Motor neuron (in vitro differentiated cells): ENCODE measurements at regions not wholly inside any gene's neighbourhood (a gene's known extent, or its start where the extent isn't known, plus 50 kb on each side); places are given as distances from the start of the nearest gene placed in this dataset.
A peak's percentile ranks its signal among the peaks of the same experiment; 100 is the strongest.
"Not testable (repeated sequence)": the region's sequence is repeated elsewhere in the genome, so short reads cannot be mapped to it uniquely, and the experiment has no call there.

ENCODE experiments used
- ATAC-seq, 8 experiments: fragments of 200-7000 bp; cut with Tn5 transposase; replicated peaks in 6 of 8; 2 replicates each; pipeline ENCODE4 v1.8.0; 2021; ENCODE audit warnings: mild to moderate bottlenecking in 8 of 8, moderate library complexity in 8 of 8
- H3K27ac ChIP-seq, 2 donors: fragments of 250-450 bp; sonication (Bioruptor Pico); 2 replicates each; pipeline ENCODE4 v1.9.0; 2021; ENCODE audit warnings: antibody characterized with exemption in 2 of 2, mild to moderate bottlenecking in 2 of 2, moderate library complexity in 1 of 2
- H3K4me1 ChIP-seq, 2 donors: fragments of 250-450 bp; sonication (Bioruptor Pico); replicated peaks in 1 of 2; 2 replicates each; pipeline ENCODE4 v1.6.1; 2021; ENCODE audit warnings: antibody characterized with exemption in 2 of 2, mild to moderate bottlenecking in 2 of 2, moderate library complexity in 1 of 2
- H3K4me3 ChIP-seq, 5 donors: fragments of 250-450 bp; sonication (Bioruptor Pico); 2 replicates each; pipeline ENCODE4 v1.9.0; 2021; ENCODE audit warnings: antibody characterized with exemption in 5 of 5, mild to moderate bottlenecking in 5 of 5, moderate library complexity in 4 of 5
- WGBS, 10 experiments: fragments of 450-650 bp; shearing (Covaris generic); methylation state at CpG; one replicate each; pipeline ENCODE4 v1.0.0; 2022; 5-methylcytosine and 5-hydroxymethylcytosine counted together
- in situ Hi-C, 9 experiments: fragments of 400-800 bp; cut with MboI; loops; one replicate each; pipeline ENCODE4 v1.15.0; 2021; ENCODE audit warnings: low sequenced_read_pairs in 9 of 9, low pct_unique_long_range_greater_than_20kb in 2 of 9; ENCODE audit not compliant: unreplicated experiment in 9 of 9

- H3K4me3 ChIP-seq, H3K27ac ChIP-seq, H3K4me1 ChIP-seq, ATAC-seq, in situ Hi-C loops: not testable (repeated sequence)
- 80 to 100% (median 93%) methylated on average over 1 to 5 of the region's 6 CpGs; no CpG with 5 or more reads in 3 of the 10 experiments for WGBS, 10 experiments
These were observed 307.4 kb upstream of the TBX18 start for GRCh38 chr6:85071845-85072244.

- Histone ChIP-seq H3K27ac (no peak overlapping the region), H3K4me1 (no peaks in the 10 kb centered on the region), H3K4me3 (no peak overlapping the region)
- no peak for ATAC-seq
- 69 to 100% (median 100%) methylated on average over 1 of the region's 1 CpG; no CpG with 5 or more reads in 4 of the 10 experiments for WGBS, 10 experiments
- in situ Hi-C loops, result no loop called here
These were observed 305.2 kb upstream of the TBX18 start for GRCh38 chr6:85069577-85069976.

GRCh38 chr6:85068221-85068620 lies 303.8 kb upstream of the TBX18 start:
- in situ Hi-C loops, result no loop called here
- ATAC-seq, result peak in 1 of 8 experiments; percentile 58
- Histone ChIP-seq H3K4me1 (no peaks in the 10 kb centered on the region), H3K27ac (no peak overlapping the region), H3K4me3 (no peak overlapping the region)
- 17 to 100% (median 84%) methylated on average over 1 to 2 of the region's 2 CpGs; no CpG with 5 or more reads in 1 of the 10 experiments for WGBS, 10 experiments

- no peak for ATAC-seq
- Histone ChIP-seq H3K27ac (no peak overlapping the region), H3K4me3 (no peak overlapping the region), H3K4me1 (no peaks in the 10 kb centered on the region)
- in situ Hi-C loops, result no loop called here
- WGBS, 10 experiments, result 23 to 100% (median 77%) methylated on average over 2 to 5 of the region's 5 CpGs
These were observed 301.9 kb upstream of the TBX18 start for GRCh38 chr6:85066266-85066665.

- no peak overlapping the region for H3K4me3 ChIP-seq
- no peaks in the 10 kb centered on the region for H3K4me1 ChIP-seq
- in situ Hi-C loops, result no loop called here
- no peak overlapping the region for H3K27ac ChIP-seq
- ATAC-seq, result no peak
These were observed 301.4 kb upstream of the TBX18 start for GRCh38 chr6:85065831-85066230.

GRCh38 chr6:85063611-85064010 lies 299.2 kb upstream of the TBX18 start:
- WGBS, 10 experiments, result 51 to 88% (median 70%) methylated on average over 2 to 4 of the region's 4 CpGs; no CpG with 5 or more reads in 1 of the 10 experiments
- in situ Hi-C loops, result no loop called here
- no peak for ATAC-seq

GRCh38 chr6:85062884-85063283 lies 298.5 kb upstream of the TBX18 start:
- H3K27ac ChIP-seq, result no peak overlapping the region
- in situ Hi-C loops, result no loop called here
- no peaks in the 10 kb centered on the region for H3K4me1 ChIP-seq
- 43 to 100% (median 76%) methylated on average over 1 to 2 of the region's 2 CpGs; no CpG with 5 or more reads in 2 of the 10 experiments for WGBS, 10 experiments
- ATAC-seq, result no peak
- H3K4me3 ChIP-seq, result no peak overlapping the region

More at GRCh38 chr6:85063611-85064010, 299.2 kb upstream of the TBX18 start:
- H3K4me1 ChIP-seq, result no peaks in the 10 kb centered on the region
- no peak overlapping the region for H3K4me3 ChIP-seq
- no peak overlapping the region for H3K27ac ChIP-seq

- no peak for ATAC-seq
- 0 to 100% (median 40%) methylated on average over 1 to 2 of the region's 2 CpGs; no CpG with 5 or more reads in 1 of the 10 experiments for WGBS, 10 experiments
- Histone ChIP-seq H3K27ac (no peak overlapping the region), H3K4me1 (no peaks in the 10 kb centered on the region), H3K4me3 (no peak overlapping the region)
- in situ Hi-C loops, result no loop called here
These were observed 294.4 kb upstream of the TBX18 start for GRCh38 chr6:85058806-85059205.

GRCh38 chr6:85050149-85050548 lies 285.8 kb upstream of the TBX18 start:
- in situ Hi-C loops, result no loop called here
- Histone ChIP-seq H3K4me3 (no peak overlapping the region), H3K4me1 (no peaks in the 10 kb centered on the region)

GRCh38 chr6:85049282-85049681 lies 284.9 kb upstream of the TBX18 start:
- ATAC-seq, result no peak
- Histone ChIP-seq H3K4me1 (no peaks in the 10 kb centered on the region), H3K27ac (no peak overlapping the region), H3K4me3 (no peak overlapping the region)
- 84 to 100% (median 90%) methylated on average over 2 of the region's 2 CpGs; no CpG with 5 or more reads in 6 of the 10 experiments for WGBS, 10 experiments
- in situ Hi-C loops, result no loop called here

More at GRCh38 chr6:85050149-85050548, 285.8 kb upstream of the TBX18 start:
- ATAC-seq, result no peak
- H3K27ac ChIP-seq, result no peak overlapping the region

GRCh38 chr6:85047818-85048217 lies 283.4 kb upstream of the TBX18 start:
- 49 to 67% (median 61%) methylated on average over 1 to 2 of the region's 2 CpGs; no CpG with 5 or more reads in 2 of the 10 experiments for WGBS, 10 experiments
- no peak overlapping the region for H3K4me3 ChIP-seq
- in situ Hi-C loops, result no loop called here
- H3K27ac ChIP-seq, result no peak overlapping the region
- no peaks in the 10 kb centered on the region for H3K4me1 ChIP-seq
- no peak for ATAC-seq

- in situ Hi-C loops, H3K27ac ChIP-seq, H3K4me1 ChIP-seq, ATAC-seq, H3K4me3 ChIP-seq: not testable (repeated sequence)
- 100% methylated on average over 1 of the region's 1 CpG; no CpG with 5 or more reads in 8 of the 10 experiments for WGBS, 10 experiments
These were observed 281.4 kb upstream of the TBX18 start for GRCh38 chr6:85045767-85046166.

GRCh38 chr6:85044361-85044760 lies 280.0 kb upstream of the TBX18 start:
- Histone ChIP-seq H3K4me3 (no peak overlapping the region), H3K27ac (no peak overlapping the region), H3K4me1 (no peaks in the 10 kb centered on the region)
- ATAC-seq, result peak in 2 of 8 experiments; percentile 81 to 91
- in situ Hi-C loops, result no loop called here
- WGBS, 10 experiments, result 10 to 89% (median 61%) methylated on average over 1 to 2 of the region's 2 CpGs

GRCh38 chr6:85041376-85041775 lies 277.0 kb upstream of the TBX18 start:
- ATAC-seq, result no peak
- in situ Hi-C loops, result no loop called here
- Histone ChIP-seq H3K4me3 (no peak overlapping the region), H3K27ac (no peak overlapping the region), H3K4me1 (no peaks in the 10 kb centered on the region)
